ENCODE measurements at regions not wholly inside any gene's neighbourhood (a gene's known extent, or its start where the extent isn't known, plus 50 kb on each side); places are given as distances from the start of the nearest gene placed in this dataset.

GRCh38 chr2:2867397-2867979 is 510.1 kb downstream of the EIPR1 start:
- TF ChIP-seq CTCF (conservative IDR thresholded peaks at IDR 0.05; ENCODE audit: low read length), result no peak
- H3K4me3 ChIP-seq (ENCODE audit: low read length), result no peak overlapping the region
- DNase-seq (ENCODE audit: low read depth), result no peak

GRCh38 chr2:2866459-2866858 is 511.2 kb downstream of the EIPR1 start:
- TF ChIP-seq CTCF (conservative IDR thresholded peaks at IDR 0.05; ENCODE audit: low read length), result no peak
- no peak overlapping the region for H3K4me3 ChIP-seq (ENCODE audit: low read length)
- DNase-seq (ENCODE audit: low read depth), result no peak

- no peak for TF ChIP-seq CTCF (conservative IDR thresholded peaks at IDR 0.05; ENCODE audit: low read length)
- no peak overlapping the region for H3K4me3 ChIP-seq (ENCODE audit: low read length)
- no peak for DNase-seq (ENCODE audit: low read depth)
These were observed 515.2 kb downstream of the EIPR1 start for GRCh38 chr2:2862386-2862785.

GRCh38 chr2:2861666-2862240 is 515.9 kb downstream of the EIPR1 start:
- no peak for TF ChIP-seq CTCF (conservative IDR thresholded peaks at IDR 0.05; ENCODE audit: low read length)
- no peak for DNase-seq (ENCODE audit: low read depth)

GRCh38 chr2:2860589-2861300 is 516.9 kb downstream of the EIPR1 start:
- no peak for TF ChIP-seq CTCF (conservative IDR thresholded peaks at IDR 0.05; ENCODE audit: low read length)
- no peak for DNase-seq (ENCODE audit: low read depth)
- H3K4me3 ChIP-seq (ENCODE audit: low read length), result no peak overlapping the region

More at GRCh38 chr2:2861666-2862240, 515.9 kb downstream of the EIPR1 start:
- H3K4me3 ChIP-seq (ENCODE audit: low read length), result no peak overlapping the region

- DNase-seq (ENCODE audit: low read depth), result no peak
- no peak overlapping the region for H3K4me3 ChIP-seq (ENCODE audit: low read length)
- TF ChIP-seq CTCF (conservative IDR thresholded peaks at IDR 0.05; ENCODE audit: low read length), result no peak
These were observed 517.9 kb downstream of the EIPR1 start for GRCh38 chr2:2859732-2860131.

GRCh38 chr2:2859164-2859563 is 518.5 kb downstream of the EIPR1 start:
- DNase-seq (ENCODE audit: low read depth), result no peak
- H3K4me3 ChIP-seq (ENCODE audit: low read length), result no peak overlapping the region
- TF ChIP-seq CTCF (conservative IDR thresholded peaks at IDR 0.05; ENCODE audit: low read length), result no peak

Measured in AG10803 (cell line).